ENCODE measurements at regions not wholly inside any gene's neighbourhood (a gene's known extent, or its start where the extent isn't known, plus 50 kb on each side); places are given as distances from the start of the nearest gene placed in this dataset.
A peak's percentile ranks its signal among the peaks of the same experiment; 100 is the strongest.

DNA sequence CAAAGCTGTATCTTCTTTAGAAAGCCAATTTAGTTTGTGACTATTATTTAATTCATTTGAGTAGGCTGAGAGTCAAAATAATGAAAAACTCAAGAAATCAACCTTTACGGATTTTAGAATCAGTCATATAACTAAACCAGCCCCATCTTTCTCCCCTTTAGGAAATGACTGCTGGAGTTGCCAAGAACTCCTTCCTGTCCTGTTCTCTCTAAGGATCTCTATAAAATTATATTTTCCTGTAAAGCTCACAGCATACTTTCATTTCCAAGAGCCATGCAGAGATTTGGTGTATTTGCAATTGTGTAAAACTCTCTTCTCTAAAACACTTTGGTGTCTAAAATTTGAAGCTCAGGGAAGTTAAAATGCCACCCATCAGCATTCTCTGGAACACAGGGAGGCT is 323.4 kb upstream of the GBE1 start:
- ATAC-seq (ENCODE audit: low FRiP score in 2 of 2), result no peak
- 61 to 78% methylated on average over 1 of the region's 1 CpG for WGBS, 2 donors
- DNase-seq, result no peak
- Histone ChIP-seq H3K36me3 (no peaks in the 10 kb centered on the region), H3K27me3 (no peaks in the 10 kb centered on the region), H3K9me3 (no peaks in the 10 kb centered on the region), H3K27ac (peak overlapping the region in 1 of 4 donors; percentile 58), H3K4me3 (no peak overlapping the region), H3K4me1 (peaks cover 0 to 14% (median 0%) of the 10 kb centered on the region in 4 donors)
- TF ChIP-seq POLR2A (IDR thresholded peaks at IDR 0.05), result no peak
- TF ChIP-seq, protein P1, sequence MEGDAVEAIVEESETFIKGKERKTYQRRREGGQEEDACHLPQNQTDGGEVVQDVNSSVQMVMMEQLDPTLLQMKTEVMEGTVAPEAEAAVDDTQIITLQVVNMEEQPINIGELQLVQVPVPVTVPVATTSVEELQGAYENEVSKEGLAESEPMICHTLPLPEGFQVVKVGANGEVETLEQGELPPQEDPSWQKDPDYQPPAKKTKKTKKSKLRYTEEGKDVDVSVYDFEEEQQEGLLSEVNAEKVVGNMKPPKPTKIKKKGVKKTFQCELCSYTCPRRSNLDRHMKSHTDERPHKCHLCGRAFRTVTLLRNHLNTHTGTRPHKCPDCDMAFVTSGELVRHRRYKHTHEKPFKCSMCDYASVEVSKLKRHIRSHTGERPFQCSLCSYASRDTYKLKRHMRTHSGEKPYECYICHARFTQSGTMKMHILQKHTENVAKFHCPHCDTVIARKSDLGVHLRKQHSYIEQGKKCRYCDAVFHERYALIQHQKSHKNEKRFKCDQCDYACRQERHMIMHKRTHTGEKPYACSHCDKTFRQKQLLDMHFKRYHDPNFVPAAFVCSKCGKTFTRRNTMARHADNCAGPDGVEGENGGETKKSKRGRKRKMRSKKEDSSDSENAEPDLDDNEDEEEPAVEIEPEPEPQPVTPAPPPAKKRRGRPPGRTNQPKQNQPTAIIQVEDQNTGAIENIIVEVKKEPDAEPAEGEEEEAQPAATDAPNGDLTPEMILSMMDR (IDR thresholded peaks at IDR 0.05), result no peak
- TF ChIP-seq EP300 (IDR thresholded peaks at IDR 0.05), result no peak
- TF ChIP-seq POLR2AphosphoS5 (IDR thresholded peaks at IDR 0.05), result no peak

DNA sequence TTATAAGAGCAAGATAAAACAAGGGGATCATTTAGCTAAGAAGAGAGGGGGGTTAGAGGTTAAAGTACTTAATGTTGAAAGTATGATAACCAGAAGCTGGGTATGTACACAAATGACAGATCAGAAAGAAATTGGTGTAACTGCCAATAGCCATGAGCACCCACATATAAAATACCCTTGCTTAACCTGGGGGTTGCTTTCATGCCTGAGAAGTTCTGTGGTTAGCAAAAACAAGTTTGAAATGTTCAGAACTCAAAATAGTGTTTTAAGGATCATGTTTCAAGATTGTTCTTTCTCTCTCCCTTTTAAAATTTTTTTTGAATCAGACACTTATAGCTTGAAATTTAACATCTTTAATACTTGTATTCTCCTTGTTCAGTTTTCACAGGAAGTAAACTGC is 321.4 kb upstream of the GBE1 start:
- H3K36me3 ChIP-seq, result no peaks in the 10 kb centered on the region
- H3K27me3 ChIP-seq, result no peaks in the 10 kb centered on the region
- H3K4me3 ChIP-seq, result no peak overlapping the region
- H3K9me3 ChIP-seq, result no peaks in the 10 kb centered on the region
- TF ChIP-seq POLR2A (IDR thresholded peaks at IDR 0.05), result no peak
- TF ChIP-seq, protein P1 (IDR thresholded peaks at IDR 0.05), result no peak
- TF ChIP-seq POLR2AphosphoS5 (IDR thresholded peaks at IDR 0.05), result no peak
- no peak for TF ChIP-seq EP300 (IDR thresholded peaks at IDR 0.05)
- H3K27ac ChIP-seq, result no peak overlapping the region
- no peak for DNase-seq
- no peak for ATAC-seq (ENCODE audit: low FRiP score in 2 of 2)
- H3K4me1 ChIP-seq, result peaks cover 0 to 14% (median 0%) of the 10 kb centered on the region in 4 donors

DNA sequence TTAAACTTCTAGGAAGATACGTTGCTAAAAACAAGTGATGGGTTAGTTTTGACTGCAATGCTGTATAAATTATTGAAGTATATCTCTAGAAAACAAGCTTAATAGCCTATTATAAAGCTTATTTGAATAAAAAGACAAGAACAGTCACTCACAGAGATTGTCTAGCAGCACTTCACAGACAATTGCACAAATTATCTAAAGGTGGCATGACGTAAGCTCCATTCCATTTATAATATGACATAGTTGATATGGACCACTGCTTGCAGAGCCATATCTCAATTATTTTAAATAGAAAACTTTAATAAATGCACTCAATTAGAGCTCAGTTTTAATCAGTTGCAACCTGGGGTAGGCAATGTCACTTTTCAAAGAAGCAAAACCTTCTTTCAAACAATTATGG is 319.9 kb upstream of the GBE1 start:
- H3K4me3 ChIP-seq, result no peak overlapping the region
- no peaks in the 10 kb centered on the region for H3K9me3 ChIP-seq
- DNase-seq (no peak), ATAC-seq (ENCODE audit: low FRiP score in 2 of 2) (no peak)
- WGBS, 2 donors, result 81 to 88% methylated on average over 2 of the region's 2 CpGs
- peaks cover 0 to 14% (median 0%) of the 10 kb centered on the region in 4 donors for H3K4me1 ChIP-seq
- H3K36me3 ChIP-seq, result no peaks in the 10 kb centered on the region
- H3K27me3 ChIP-seq, result no peaks in the 10 kb centered on the region
- no peak overlapping the region for H3K27ac ChIP-seq
- TF ChIP-seq EP300 (IDR thresholded peaks at IDR 0.05) (no peak), POLR2A (IDR thresholded peaks at IDR 0.05) (no peak), POLR2AphosphoS5 (IDR thresholded peaks at IDR 0.05) (no peak)
- TF ChIP-seq, protein P1 (IDR thresholded peaks at IDR 0.05), result no peak

DNA sequence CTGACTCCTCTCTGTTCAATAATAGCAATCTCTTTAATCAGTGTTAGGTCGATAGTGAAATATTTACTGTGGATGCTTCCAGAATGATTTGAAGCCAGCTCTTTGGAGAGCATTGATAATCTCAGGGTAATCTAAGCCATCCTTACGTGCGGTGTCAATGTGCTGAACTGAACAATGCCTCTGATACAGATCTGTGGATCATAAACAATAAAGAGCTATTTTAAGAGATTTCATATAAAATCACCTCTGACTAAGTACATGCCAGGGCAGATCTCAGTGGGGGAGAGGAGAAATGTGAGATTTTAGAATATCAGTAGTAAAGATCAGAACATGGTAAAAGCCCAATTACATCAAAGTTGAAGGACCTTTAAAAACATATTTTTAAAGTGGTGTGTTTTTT is 319.3 kb upstream of the GBE1 start:
- DNase-seq (no peak), ATAC-seq (ENCODE audit: low FRiP score in 2 of 2) (no peak)
- peak overlapping the region in 1 of 4 donors; percentile 57 for H3K27ac ChIP-seq
- TF ChIP-seq, protein P1 (IDR thresholded peaks at IDR 0.05), result no peak
- TF ChIP-seq EP300 (IDR thresholded peaks at IDR 0.05) (no peak), POLR2A (IDR thresholded peaks at IDR 0.05) (no peak), POLR2AphosphoS5 (IDR thresholded peaks at IDR 0.05) (no peak)
- WGBS, 2 donors, result 55 to 63% methylated on average over 3 of the region's 3 CpGs
- H3K4me1 ChIP-seq, result peaks cover 0 to 14% (median 0%) of the 10 kb centered on the region in 4 donors
- H3K4me3 ChIP-seq, result no peak overlapping the region
- no peaks in the 10 kb centered on the region for H3K27me3 ChIP-seq
- no peaks in the 10 kb centered on the region for H3K36me3 ChIP-seq
- no peaks in the 10 kb centered on the region for H3K9me3 ChIP-seq

DNA sequence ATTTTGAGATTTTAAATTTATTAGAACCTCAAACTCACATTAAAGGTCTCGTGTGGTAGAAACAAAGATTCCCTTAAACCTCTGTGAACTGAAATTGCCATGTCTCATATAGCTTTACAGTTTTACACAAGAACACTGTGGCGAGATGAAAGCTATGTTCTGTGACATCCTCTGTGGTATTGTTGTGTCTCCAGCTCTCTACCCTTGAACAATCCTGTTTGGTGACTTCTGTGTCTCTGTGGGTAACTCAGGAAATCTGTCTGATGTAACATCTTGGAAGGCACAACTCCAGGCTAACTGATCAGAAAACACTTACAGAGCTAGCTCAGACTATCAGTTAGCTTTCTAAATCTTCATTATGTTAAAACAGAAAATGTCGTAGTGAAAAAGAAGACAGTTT is 318.8 kb upstream of the GBE1 start:
- no peaks in the 10 kb centered on the region for H3K27me3 ChIP-seq
- DNase-seq, result no peak
- ATAC-seq (ENCODE audit: low FRiP score in 2 of 2), result no peak
- TF ChIP-seq, protein P1 (IDR thresholded peaks at IDR 0.05), result no peak
- no peak for TF ChIP-seq EP300 (IDR thresholded peaks at IDR 0.05)
- no peak for TF ChIP-seq POLR2AphosphoS5 (IDR thresholded peaks at IDR 0.05)
- TF ChIP-seq POLR2A (IDR thresholded peaks at IDR 0.05), result no peak
- peak overlapping the region in 1 of 4 donors; percentile 57 for H3K27ac ChIP-seq
- H3K4me1 ChIP-seq, result peaks cover 0 to 14% (median 0%) of the 10 kb centered on the region in 4 donors
- no peaks in the 10 kb centered on the region for H3K36me3 ChIP-seq
- H3K4me3 ChIP-seq, result no peak overlapping the region
- 48 to 52% methylated on average over 3 of the region's 3 CpGs for WGBS, 2 donors
- H3K9me3 ChIP-seq, result no peaks in the 10 kb centered on the region

Data from upper lobe of left lung (tissue), 6 donors.